ENCODE measurements at regions not wholly inside any gene's neighbourhood (a gene's known extent, or its start where the extent isn't known, plus 50 kb on each side); places are given as distances from the start of the nearest gene placed in this dataset.

GRCh38 chr6:27837625-27838057 is 74.6 kb downstream of the OR2B2 start:
- Histone ChIP-seq H3K27me3 (replicated peaks in 1 of 7) (no peaks in the 10 kb centered on the region), H3K4me3 (peak overlapping the region; percentile 44 to 76 (median 50)), H3K27ac (peak overlapping the region; percentile 98 to 100 (median 99)), H3K4me1 (peaks cover 13 to 57% (median 30%) of the 10 kb centered on the region in 6 donors), H3K36me3 (peaks cover 0 to 8% (median 0%) of the 10 kb centered on the region in 6 donors), H3K9me3 (no peaks in the 10 kb centered on the region)
- no peak for DNase-seq
- WGBS, 5 donors = 0 to 1% (median 0%) methylated on average over 11 of the region's 11 CpGs
- intact Hi-C loops (cut with DNase I; ENCODE audit: low total_unique reads) = no loop called here
- TF ChIP-seq POLR2A (IDR thresholded peaks at IDR 0.05) (no peak), POLR2AphosphoS5 (IDR thresholded peaks at IDR 0.05) (no peak), CTCF (IDR thresholded peaks at IDR 0.05 in 8 of 11, conservative IDR thresholded peaks at IDR 0.05 in 3 of 11) (no peak)

- WGBS, 5 donors = 0 to 1% (median 0%) methylated on average over 25 of the region's 25 CpGs
- Histone ChIP-seq H3K4me1 (peaks cover 13 to 62% (median 35%) of the 10 kb centered on the region in 6 donors), H3K4me3 (peak overlapping the region; percentile 44 to 76 (median 50)), H3K27me3 (replicated peaks in 1 of 7) (no peaks in the 10 kb centered on the region), H3K27ac (peak overlapping the region; percentile 98 to 100 (median 99)), H3K36me3 (peaks cover 0 to 8% (median 0%) of the 10 kb centered on the region in 6 donors), H3K9me3 (no peaks in the 10 kb centered on the region)
- DNase-seq = peak; percentile 87
- TF ChIP-seq CTCF (IDR thresholded peaks at IDR 0.05 in 8 of 11, conservative IDR thresholded peaks at IDR 0.05 in 3 of 11) = no peak
- TF ChIP-seq POLR2AphosphoS5 (IDR thresholded peaks at IDR 0.05) = peak; percentile 3 to 90 (median 75)
- peak in 1 of 3 donors; percentile 70 for TF ChIP-seq POLR2A (IDR thresholded peaks at IDR 0.05)
- intact Hi-C loops (cut with DNase I; ENCODE audit: low total_unique reads) = no loop called here
Observed at GRCh38 chr6:27836783-27837624, 75.2 kb downstream of the OR2B2 start.

GRCh38 chr6:27836141-27836782 is 75.9 kb downstream of the OR2B2 start:
- intact Hi-C loops (cut with DNase I; ENCODE audit: low total_unique reads) = no loop called here
- TF ChIP-seq POLR2A (IDR thresholded peaks at IDR 0.05) = no peak
- no peak for TF ChIP-seq POLR2AphosphoS5 (IDR thresholded peaks at IDR 0.05)
- TF ChIP-seq CTCF (IDR thresholded peaks at IDR 0.05 in 8 of 11, conservative IDR thresholded peaks at IDR 0.05 in 3 of 11) = no peak
- no peaks in the 10 kb centered on the region for H3K9me3 ChIP-seq
- peaks cover 13 to 66% (median 40%) of the 10 kb centered on the region in 6 donors for H3K4me1 ChIP-seq
- peak overlapping the region; percentile 98 to 100 (median 99) for H3K27ac ChIP-seq
- peaks cover 0 to 8% (median 0%) of the 10 kb centered on the region in 6 donors for H3K36me3 ChIP-seq
- H3K27me3 ChIP-seq (replicated peaks in 1 of 7) = no peaks in the 10 kb centered on the region
- H3K4me3 ChIP-seq = peak overlapping the region; percentile 44 to 76 (median 50)
- no peak for DNase-seq
- 12 to 22% (median 14%) methylated on average over 3 of the region's 3 CpGs for WGBS, 5 donors
